Testis (tissue), 2 donors: ENCODE measurements at regions not wholly inside any gene's neighbourhood (a gene's known extent, or its start where the extent isn't known, plus 50 kb on each side); places are given as distances from the start of the nearest gene placed in this dataset.

Source experiments
- CTCF ChIP-seq, 3 experiments: fragments of 450-650 bp in 2 of 3; fragments of 200-600 bp in 1 of 3; sonication (generic) in 1 of 3; IDR thresholded peaks; one replicate each; pipeline ENCODE4 v1.5.1; 2016 to 2019; ENCODE audit warnings: antibody characterized with exemption in 3 of 3, mild to moderate bottlenecking in 2 of 3, moderate library complexity in 1 of 3
- POLR2A ChIP-seq: fragments of 450-650 bp; IDR thresholded peaks from one replicate; pipeline ENCODE4 v1.6.1; 2017; ENCODE audit warnings: antibody characterized with exemption, mild to moderate bottlenecking, moderate library complexity

DNA sequence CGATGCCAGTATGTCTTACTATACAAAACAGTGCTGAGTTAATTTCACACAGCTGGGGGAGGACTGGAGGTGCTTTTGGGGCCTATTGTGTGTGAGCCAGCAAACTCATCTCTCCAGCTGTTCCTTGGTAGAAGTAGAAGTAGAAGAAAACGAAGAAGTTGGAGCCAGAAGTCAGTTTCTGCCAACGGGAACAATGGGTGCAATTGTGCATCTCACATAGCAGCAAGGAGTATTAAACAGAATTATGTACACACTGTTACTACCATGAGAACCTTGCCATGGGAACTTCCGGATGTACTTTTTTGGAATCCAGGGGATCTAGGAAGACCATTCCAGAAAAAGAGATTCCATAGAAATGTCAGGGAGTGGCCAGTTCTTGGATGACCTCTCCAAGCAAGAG is 88.6 kb downstream of the VCPKMT start:
- no peak for TF ChIP-seq POLR2A
- TF ChIP-seq CTCF (IDR thresholded peaks at IDR 0.05): no peak
